Esophagus muscularis mucosa (tissue), 4 donors: ENCODE measurements at regions not wholly inside any gene's neighbourhood (a gene's known extent, or its start where the extent isn't known, plus 50 kb on each side); places are given as distances from the start of the nearest gene placed in this dataset.

Experiments used
- DNase-seq: peaks from one replicate; pipeline ENCODE4 v3.0.0-alpha.2; 2017; ENCODE audit errors: extremely low spot score
- H3K27ac ChIP-seq, 4 donors: fragments of 200-600 bp; sonication (generic); replicated peaks in 1 of 4; 1 replicate in 3 of 4; 2 replicates in 1 of 4; pipeline ENCODE4 v1.5.1; 2016 to 2019; ENCODE audit warnings: mild to moderate bottlenecking in 1 of 4
- H3K27me3 ChIP-seq, 4 donors: fragments of 200-600 bp; sonication (generic); one replicate each; pipeline versions ENCODE4 v1.5.1 to v1.6.0; 2016 to 2019
- H3K36me3 ChIP-seq, 4 donors: fragments of 200-600 bp; sonication (generic); one replicate each; pipeline ENCODE4 v1.5.1; 2016 to 2019
- H3K4me1 ChIP-seq, 4 donors: fragments of 200-600 bp; sonication (generic); one replicate each; pipeline ENCODE4 v1.5.1; 2016 to 2019
- H3K4me3 ChIP-seq, 4 donors: fragments of 200-600 bp; sonication (generic); 1 replicate in 2 of 4; 2 replicates in 2 of 4; pipeline ENCODE4 v1.5.1; 2016 to 2019; ENCODE audit warnings: mild to moderate bottlenecking in 4 of 4, moderate library complexity in 1 of 4
- H3K9me3 ChIP-seq, 4 donors: fragments of 200-600 bp; sonication (generic); 1 replicate in 3 of 4; 2 replicates in 1 of 4; pipeline ENCODE4 v1.5.1; 2016 to 2019
- EP300 ChIP-seq: sonication (generic); formaldehyde crosslinking; IDR thresholded peaks from one replicate; pipeline ENCODE4 v1.6.1; 2017; ENCODE audit warnings: antibody characterized with exemption
- POLR2A ChIP-seq: fragments of 450-650 bp; IDR thresholded peaks from one replicate; pipeline ENCODE4 v1.6.1; 2017; ENCODE audit warnings: antibody characterized with exemption, moderate library complexity, mild to moderate bottlenecking, low read depth
- POLR2AphosphoS5 ChIP-seq, 2 donors: sonication (generic); formaldehyde crosslinking; IDR thresholded peaks; one replicate each; pipeline ENCODE4 v1.6.1; 2017; ENCODE audit warnings: antibody characterized with exemption in 2 of 2
- WGBS: methylation state at CpG from one replicate; pipeline ENCODE4 v1.1.5; 2018; 5-methylcytosine and 5-hydroxymethylcytosine counted together
- intact Hi-C: fragments of 100-400 bp; cut with DNase I; formaldehyde crosslinking; loops from one replicate; pipeline ENCODE4 v1.15.1; 2023
- TF ChIP-seq, protein P1 (sequence below), 3 experiments: fragments of 200-600 bp in 2 of 3; fragments of 450-650 bp in 1 of 3; sonication (generic) in 2 of 3; IDR thresholded peaks; one replicate each; pipeline ENCODE4 v1.5.1; 2017 to 2019; ENCODE audit warnings: antibody characterized with exemption in 3 of 3, mild to moderate bottlenecking in 2 of 3, moderate library complexity in 1 of 3

DNA sequence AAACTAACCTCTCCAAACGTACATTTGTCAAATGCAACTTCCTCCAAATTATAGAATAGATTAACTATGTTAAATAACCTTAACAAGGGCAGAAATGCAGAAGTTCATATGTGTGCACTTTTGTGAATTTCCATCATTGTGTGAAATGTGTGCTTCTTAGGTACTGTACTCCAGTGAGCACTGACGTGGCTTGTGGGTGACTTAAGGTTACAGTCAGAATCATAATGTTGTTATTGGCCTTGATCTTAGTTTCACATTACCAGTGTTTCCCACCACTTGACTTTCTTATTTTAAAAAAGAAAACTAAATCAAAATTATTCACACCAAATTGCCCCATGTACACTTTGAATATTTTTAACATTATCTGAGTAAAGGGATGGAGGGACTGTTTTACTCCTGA, 155.1 kb upstream of the FZD8 start:
- Histone ChIP-seq H3K27me3 (no peaks in the 10 kb centered on the region), H3K36me3 (no peaks in the 10 kb centered on the region), H3K4me3 (no peak overlapping the region), H3K9me3 (peaks cover 0 to 4% (median 1%) of the 10 kb centered on the region in 4 donors), H3K27ac (no peak overlapping the region), H3K4me1 (no peaks in the 10 kb centered on the region)
- WGBS: 68% methylated on average over 2 of the region's 2 CpGs
- TF ChIP-seq EP300 (no peak), POLR2AphosphoS5 (IDR thresholded peaks at IDR 0.05) (no peak), POLR2A (no peak)
- TF ChIP-seq, protein P1, sequence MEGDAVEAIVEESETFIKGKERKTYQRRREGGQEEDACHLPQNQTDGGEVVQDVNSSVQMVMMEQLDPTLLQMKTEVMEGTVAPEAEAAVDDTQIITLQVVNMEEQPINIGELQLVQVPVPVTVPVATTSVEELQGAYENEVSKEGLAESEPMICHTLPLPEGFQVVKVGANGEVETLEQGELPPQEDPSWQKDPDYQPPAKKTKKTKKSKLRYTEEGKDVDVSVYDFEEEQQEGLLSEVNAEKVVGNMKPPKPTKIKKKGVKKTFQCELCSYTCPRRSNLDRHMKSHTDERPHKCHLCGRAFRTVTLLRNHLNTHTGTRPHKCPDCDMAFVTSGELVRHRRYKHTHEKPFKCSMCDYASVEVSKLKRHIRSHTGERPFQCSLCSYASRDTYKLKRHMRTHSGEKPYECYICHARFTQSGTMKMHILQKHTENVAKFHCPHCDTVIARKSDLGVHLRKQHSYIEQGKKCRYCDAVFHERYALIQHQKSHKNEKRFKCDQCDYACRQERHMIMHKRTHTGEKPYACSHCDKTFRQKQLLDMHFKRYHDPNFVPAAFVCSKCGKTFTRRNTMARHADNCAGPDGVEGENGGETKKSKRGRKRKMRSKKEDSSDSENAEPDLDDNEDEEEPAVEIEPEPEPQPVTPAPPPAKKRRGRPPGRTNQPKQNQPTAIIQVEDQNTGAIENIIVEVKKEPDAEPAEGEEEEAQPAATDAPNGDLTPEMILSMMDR (IDR thresholded peaks at IDR 0.05): no peak
- DNase-seq: no peak
- intact Hi-C loops: no loop called here

DNA sequence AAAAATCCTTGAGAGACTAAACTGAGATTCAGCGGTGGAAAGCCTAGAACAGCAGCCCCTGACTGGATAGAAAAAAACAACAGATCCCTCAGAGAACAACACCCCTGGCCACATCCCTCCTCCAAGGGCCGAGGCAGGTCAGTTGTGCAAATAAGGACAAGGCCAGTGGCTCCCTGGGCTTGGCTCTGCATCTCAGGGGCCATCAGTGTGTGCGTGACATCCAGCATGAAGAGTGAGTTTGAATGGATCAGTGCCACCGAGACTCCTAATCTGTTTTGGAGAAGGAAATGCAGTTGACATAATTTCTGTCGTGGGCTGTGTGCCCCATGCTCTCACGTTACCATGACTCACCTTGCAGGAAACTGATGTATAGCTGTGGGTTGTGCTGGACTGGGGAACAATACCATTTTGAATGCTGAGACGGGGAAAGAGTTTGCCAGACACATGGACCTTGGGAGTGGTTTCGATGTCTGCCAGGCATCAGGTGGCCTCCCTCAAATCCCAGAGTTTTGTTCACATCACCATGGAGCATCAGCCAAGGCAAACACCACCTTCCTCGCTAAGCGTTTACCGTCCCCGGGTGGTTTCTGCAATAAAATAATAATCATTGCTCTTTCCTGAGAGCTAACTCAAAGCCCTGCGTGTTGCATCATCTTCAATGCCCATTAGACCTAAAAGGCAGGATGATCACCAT, 153.2 kb upstream of the FZD8 start:
- Histone ChIP-seq H3K27ac (no peak overlapping the region), H3K36me3 (no peaks in the 10 kb centered on the region), H3K27me3 (no peaks in the 10 kb centered on the region), H3K9me3 (no peaks in the 10 kb centered on the region), H3K4me3 (no peak overlapping the region), H3K4me1 (no peaks in the 10 kb centered on the region)
- 80% methylated on average over 12 of the region's 13 CpGs for WGBS
- no peak for DNase-seq
- intact Hi-C loops: no loop called here
- TF ChIP-seq POLR2AphosphoS5 (IDR thresholded peaks at IDR 0.05) (no peak), POLR2A (no peak), EP300 (no peak)
- TF ChIP-seq, protein P1 (IDR thresholded peaks at IDR 0.05): no peak

DNA sequence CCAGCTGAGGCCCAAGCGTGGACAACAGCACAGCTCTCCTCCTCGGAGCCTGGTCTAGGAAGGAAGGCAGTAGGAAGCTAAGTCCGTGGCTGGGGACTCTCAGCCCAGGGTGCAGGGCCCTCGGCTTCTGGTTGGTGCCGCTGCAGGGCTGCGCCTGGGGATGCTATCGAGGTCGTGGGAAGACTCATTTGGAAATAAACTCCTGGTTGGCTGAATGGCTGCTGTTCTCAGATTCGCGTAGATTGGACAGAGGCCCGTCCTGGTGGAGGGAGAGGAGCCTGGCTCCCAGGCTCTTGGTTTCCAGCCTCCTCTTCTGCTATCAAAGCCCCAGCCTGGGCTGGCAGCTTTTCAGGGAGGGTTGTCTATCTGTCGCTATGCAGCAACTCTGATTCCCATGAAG, 152.6 kb upstream of the FZD8 start:
- no peak for DNase-seq
- no peak overlapping the region for H3K27ac ChIP-seq
- 92% methylated on average over 11 of the region's 12 CpGs for WGBS
- intact Hi-C loops: no loop called here
- no peaks in the 10 kb centered on the region for H3K27me3 ChIP-seq
- no peak overlapping the region for H3K4me3 ChIP-seq
- no peaks in the 10 kb centered on the region for H3K36me3 ChIP-seq
- H3K4me1 ChIP-seq: no peaks in the 10 kb centered on the region
- H3K9me3 ChIP-seq: no peaks in the 10 kb centered on the region
- TF ChIP-seq POLR2AphosphoS5 (IDR thresholded peaks at IDR 0.05): no peak
- no peak for TF ChIP-seq POLR2A

DNA sequence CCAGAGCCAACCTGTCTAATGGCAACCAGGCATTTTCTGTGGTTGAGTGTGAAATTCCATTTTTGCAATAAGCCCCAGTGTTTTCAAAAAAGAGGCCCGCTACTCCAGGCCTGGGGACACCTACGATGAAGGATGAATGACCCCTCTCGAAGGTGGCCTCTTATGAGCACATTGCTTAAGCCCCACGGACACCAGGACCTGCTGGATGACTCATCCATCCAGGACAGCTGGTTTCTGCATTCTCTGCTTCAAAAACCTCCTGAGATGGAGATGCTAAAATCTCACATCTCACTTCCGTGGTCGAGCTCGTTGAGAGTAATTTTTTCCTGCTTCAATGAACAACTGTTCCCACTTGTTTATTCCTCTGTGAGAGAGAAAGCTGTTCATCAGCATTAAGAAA, 150.2 kb upstream of the FZD8 start:
- no peak overlapping the region for H3K4me3 ChIP-seq
- WGBS: 69% methylated on average over 7 of the region's 7 CpGs
- intact Hi-C loops: no loop called here

DNA sequence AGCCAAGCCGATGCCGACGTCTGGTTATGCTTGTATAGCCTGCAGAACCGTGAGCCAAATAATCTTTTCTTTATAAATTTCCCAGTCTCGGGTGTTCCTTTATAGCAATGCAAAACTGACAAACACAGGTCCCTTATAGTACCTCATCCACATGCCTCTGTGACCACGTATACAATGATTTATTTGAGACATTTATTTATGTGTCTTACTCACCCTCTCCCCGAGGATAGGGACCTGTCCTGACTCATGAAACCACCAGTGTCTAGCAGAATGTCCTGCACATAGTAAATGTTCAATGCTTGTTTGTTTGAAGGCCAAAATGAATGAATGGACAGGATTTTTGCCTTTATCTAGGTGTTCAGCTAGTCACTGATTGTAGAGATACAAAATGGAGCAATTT, 147.9 kb upstream of the FZD8 start:
- intact Hi-C loops: no loop called here
- Histone ChIP-seq H3K9me3 (peaks cover 0 to 5% (median 2%) of the 10 kb centered on the region in 4 donors), H3K36me3 (no peaks in the 10 kb centered on the region), H3K4me3 (no peak overlapping the region), H3K27me3 (no peaks in the 10 kb centered on the region), H3K4me1 (no peaks in the 10 kb centered on the region), H3K27ac (no peak overlapping the region)
- WGBS: 88% methylated on average over 7 of the region's 7 CpGs
- TF ChIP-seq EP300 (no peak), POLR2A (no peak), POLR2AphosphoS5 (IDR thresholded peaks at IDR 0.05) (no peak)
- TF ChIP-seq, protein P1 (IDR thresholded peaks at IDR 0.05): no peak
- DNase-seq: no peak

More for the DNA sequence above, 150.2 kb upstream of the FZD8 start:
- H3K9me3 ChIP-seq: no peaks in the 10 kb centered on the region
- H3K27me3 ChIP-seq: no peaks in the 10 kb centered on the region
- TF ChIP-seq, protein P1 (IDR thresholded peaks at IDR 0.05): no peak
- TF ChIP-seq POLR2AphosphoS5 (IDR thresholded peaks at IDR 0.05): no peak
- TF ChIP-seq POLR2A: no peak
- no peak for TF ChIP-seq EP300
- no peak overlapping the region for H3K27ac ChIP-seq
- H3K4me1 ChIP-seq: no peaks in the 10 kb centered on the region
- H3K36me3 ChIP-seq: no peaks in the 10 kb centered on the region
- DNase-seq: no peak
